Activated CD4-positive, alpha-beta T cell treated with anti-CD3 and anti-CD28 coated beads, Interleukin-2, Interleukin-4, amounts not matched to agents 100 ng/mL and 50 ng/mL, durations not matched to agents 16 hours and 8 hours (primary cell): ENCODE measurements at regions not wholly inside any gene's neighbourhood (a gene's known extent, or its start where the extent isn't known, plus 50 kb on each side); places are given as distances from the start of the nearest gene placed in this dataset.

Experiments used
- DNase-seq: peaks from one replicate; pipeline ENCODE4 v3.0.0-alpha.2; 2020; ENCODE audit warnings: low spot score

GRCh38 chr22:49286181-49286760 is 541.4 kb downstream of the BRD1 start:
- no peak for DNase-seq

GRCh38 chr22:49284931-49285330 is 542.7 kb downstream of the BRD1 start:
- DNase-seq = no peak

DNA sequence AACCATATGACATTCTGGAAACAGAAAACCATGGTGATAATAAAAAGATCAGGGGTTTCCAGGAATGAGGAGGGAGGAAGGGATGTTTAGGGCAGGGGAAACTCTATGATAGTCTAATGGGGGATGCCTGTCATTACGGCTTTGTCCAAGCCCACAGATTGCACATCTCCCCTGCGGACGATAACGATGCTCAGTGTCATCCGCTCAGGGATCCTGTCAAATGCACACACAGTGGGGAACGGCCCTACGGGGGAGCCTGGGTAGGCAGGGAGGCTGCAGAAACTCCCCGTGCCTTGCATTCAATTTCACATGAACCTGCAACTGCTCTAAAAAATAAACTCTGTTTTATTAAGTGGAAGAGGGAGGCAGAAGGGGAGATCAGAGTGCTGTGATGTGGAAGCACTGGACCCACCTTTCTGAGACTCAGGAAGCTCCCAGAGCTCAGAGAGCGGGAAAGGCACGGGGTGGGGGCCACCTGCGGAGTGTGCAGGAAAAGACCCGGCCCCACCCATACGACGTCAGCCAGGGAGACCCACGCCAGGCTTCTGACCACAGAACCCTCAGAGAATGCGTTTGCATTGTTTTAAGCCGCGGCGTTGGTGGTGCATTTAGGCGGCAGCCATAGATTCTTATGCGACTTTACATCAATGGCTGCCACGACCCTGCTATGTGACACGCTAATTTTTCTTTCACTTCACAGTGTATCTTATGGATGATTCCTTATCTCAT is 543.5 kb downstream of the BRD1 start:
- DNase-seq = no peak

- no peak for DNase-seq
These were observed 545.1 kb downstream of the BRD1 start for GRCh38 chr22:49282596-49282995.

- no peak for DNase-seq
These were observed 546.0 kb downstream of the BRD1 start for GRCh38 chr22:49281467-49282340.

- no peak for DNase-seq
These were observed 549.3 kb downstream of the BRD1 start for GRCh38 chr22:49278340-49278739.

DNA sequence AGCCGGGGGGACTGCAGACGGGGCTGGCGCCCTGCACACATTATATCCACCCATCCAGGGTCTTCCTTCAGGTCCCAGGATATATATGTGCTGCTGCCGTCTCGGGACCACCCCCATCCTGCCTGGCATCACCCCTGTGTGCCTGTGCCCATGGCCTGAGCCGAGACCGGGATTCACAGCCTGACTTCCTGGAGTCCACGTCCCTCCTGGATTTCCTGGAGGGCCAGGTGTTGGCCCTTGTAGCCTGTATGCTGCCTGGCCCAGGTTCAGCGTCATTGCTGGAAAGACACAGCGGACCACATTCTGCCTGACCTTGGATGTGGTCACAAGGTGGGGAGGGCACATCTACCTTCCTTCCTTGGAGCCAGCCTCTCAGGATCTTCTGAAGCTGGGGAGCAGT is 551.1 kb downstream of the BRD1 start:
- no peak for DNase-seq

DNA sequence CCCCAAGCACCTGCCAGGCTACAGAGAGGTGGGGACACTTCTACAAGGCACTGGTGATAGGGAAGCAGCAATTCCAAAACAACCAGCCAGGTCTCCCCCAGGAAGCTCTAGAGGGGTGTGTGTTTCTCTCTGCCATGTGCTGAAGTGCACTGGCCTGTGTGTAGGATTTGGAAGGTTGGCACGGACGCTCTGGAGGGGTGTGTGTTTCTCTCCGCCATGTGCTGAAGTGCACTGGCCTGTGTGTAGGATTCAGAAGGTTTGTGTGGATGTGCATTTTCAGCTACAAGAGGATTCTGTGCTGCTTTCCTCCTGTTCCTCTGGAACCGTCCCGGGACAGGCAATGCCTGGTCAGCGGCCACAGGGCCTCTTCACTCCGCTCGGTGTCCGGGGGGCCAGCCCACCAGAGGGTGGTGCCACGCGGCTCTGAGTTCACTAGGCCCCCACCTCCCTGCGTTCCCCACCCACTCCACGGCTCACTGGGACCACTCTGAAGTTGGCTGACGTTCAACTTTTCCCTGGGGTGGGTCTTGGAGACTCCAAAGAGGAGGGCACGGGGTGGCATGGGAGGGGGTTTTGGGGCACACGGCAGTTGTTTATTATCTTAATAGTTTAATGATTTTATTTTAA is 552.8 kb downstream of the BRD1 start:
- DNase-seq = no peak

DNA sequence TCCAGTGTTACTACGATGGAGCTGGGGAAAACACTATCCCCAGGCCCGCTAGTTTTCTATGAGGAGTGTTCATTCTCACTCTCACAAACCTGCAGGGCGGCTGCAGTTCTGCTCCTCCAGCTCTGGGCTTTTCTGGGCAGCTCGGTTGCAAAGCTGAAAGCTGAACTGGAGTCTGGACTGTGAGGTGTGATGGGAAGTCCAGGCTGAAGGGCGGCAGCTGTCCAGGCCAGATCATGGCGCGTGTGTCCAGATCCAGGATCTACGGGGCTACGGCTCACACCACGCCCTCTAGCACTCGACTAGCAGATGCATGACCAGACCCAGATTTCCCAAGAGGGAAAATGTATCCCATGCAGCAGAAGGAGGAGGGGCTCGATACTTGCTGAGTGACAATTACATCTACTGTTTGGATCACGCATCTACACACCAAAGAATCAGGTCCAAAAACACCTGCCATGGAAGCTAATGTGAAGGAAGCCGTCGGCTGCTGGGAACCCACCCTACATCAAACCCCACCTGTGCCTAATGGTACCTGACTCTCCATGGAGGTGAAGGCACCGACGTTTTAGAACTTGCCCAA is 555.0 kb downstream of the BRD1 start:
- DNase-seq = no peak

DNA sequence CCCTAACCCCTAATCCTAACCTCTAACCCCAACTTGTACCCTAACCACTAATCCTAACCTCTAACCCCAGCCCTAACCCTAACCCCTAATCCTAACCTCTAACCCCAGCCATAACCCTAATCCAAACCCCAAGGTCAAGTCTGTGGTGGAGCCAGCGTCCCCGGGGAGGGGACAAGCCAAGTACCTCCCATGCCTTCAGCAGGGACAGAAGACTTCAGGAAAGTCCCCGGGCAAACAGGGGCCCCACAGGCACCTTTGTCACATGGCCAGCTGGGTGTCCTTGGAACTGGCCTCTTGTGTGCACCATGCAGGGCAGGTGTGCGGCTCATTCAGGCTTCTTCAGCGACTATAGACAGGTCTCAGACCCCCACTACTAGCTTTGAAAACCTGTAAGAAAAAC is 555.8 kb downstream of the BRD1 start:
- no peak for DNase-seq

DNA sequence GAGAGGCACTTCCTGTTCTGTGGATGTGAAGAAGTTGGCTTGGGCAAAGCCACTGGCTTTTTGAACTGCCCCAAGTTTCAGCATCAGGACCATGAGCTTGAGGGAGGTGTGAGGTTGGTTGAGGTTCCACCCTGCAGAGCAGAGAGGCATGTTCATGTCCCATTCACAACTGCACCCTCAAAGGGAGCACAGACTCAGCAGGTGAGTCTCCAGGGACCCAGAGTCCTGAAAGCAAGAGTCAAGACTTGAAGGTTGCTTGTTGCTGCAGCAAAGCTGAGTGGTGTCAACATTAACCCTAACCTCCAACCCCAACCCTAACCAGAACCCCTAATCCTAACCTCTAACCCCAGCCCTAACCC is 556.3 kb downstream of the BRD1 start:
- DNase-seq = no peak

DNA sequence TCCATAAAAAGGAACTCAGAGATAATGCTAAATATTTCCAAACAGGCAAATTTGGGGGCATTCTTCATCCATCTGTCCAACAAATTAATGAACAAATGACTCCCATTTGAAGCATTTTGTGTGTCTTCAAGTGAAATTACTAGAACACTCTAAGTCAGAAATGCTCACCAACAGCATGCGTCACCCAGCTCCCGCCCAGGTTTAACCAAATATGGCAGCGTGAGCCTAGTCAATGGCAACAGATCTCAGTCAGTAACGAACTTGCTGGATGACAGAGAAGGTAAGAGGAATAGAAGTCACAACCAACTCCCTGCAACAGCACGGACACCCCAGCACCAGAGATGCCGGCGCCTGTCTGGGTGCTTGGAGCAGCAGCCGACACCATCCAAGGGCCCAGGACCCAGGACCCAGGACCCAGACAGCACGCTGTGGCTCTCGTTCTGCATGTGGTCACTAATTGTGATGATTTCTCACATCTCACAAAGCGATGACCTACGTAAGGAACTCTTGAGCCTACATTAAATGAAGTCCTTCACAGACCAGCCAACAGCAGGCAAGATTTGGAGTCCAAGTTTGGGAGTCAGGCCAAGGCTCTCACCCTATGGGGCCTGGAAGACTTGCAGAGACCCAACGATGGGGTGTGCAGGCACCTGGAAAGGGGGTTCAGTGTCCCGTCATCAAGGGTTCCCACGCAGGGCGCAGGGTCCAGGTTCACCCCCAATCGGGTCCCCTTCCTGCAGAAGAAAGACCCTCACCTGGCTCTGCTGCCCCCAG is 556.9 kb downstream of the BRD1 start:
- DNase-seq = no peak

- DNase-seq = no peak
These were observed 557.7 kb downstream of the BRD1 start for GRCh38 chr22:49269928-49270327.

- DNase-seq = no peak
These were observed 558.3 kb downstream of the BRD1 start for GRCh38 chr22:49269371-49269770.

DNA sequence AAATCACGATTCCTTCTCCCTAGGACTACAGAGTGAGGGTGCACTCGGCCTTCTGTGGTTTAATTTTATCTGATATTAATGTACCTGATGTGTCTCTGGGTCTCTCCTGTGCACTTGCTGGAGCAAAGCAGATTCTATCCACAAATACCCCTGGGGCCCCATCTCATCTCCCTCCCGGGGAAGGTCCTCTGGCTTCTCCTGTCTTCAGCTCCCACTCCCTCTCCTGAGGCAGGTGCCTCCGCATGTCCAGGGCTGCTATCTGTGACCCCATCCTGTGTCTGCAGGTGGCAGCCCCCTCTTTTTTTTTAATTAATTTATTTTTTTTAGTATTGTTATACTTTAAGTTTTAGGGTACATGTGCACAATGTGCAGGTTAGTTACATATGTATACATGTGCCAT is 558.7 kb downstream of the BRD1 start:
- DNase-seq = no peak

DNA sequence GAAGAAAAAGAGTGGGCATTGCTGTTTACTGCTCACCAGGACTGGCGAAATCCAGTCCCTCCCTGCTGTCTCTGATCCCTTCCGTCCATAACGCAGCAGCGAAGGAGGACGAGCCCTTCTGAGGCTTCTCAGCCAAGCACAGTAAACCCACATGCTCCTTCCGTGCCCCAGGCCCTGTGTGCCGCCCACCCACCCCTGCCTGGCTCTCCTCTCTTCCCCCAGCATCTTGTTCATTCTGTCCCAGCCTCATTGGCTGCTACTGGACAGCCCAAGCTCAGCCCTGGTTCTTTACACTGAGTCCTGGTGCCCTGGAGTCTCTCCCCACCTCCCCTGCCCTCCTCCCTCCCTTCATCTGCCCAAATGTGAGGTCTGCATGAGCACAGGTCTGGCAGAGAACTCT is 559.7 kb downstream of the BRD1 start:
- DNase-seq = no peak

- no peak for DNase-seq
These were observed 560.8 kb downstream of the BRD1 start for GRCh38 chr22:49266561-49267519.

GRCh38 chr22:49264696-49265095 is 563.0 kb downstream of the BRD1 start:
- no peak for DNase-seq

DNA sequence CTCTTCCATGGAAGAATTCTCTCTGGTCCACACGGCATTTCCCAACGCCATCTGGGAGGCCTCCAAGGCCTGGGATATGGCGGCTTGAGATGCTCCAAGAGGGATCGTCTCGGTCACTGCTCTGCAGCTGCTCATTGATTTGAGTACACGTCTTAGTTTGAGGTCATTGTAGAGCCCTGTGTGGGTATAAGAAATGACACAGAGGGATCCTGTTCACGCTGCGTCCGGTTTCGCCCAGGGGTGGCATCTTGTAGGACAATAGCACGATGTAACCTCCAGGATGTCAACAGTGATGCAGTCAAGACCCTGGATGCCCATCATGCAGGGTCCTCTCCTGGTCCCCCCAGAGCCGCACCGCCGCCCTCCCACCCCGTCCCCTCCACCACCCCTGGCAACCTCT is 564.6 kb downstream of the BRD1 start:
- no peak for DNase-seq

DNA sequence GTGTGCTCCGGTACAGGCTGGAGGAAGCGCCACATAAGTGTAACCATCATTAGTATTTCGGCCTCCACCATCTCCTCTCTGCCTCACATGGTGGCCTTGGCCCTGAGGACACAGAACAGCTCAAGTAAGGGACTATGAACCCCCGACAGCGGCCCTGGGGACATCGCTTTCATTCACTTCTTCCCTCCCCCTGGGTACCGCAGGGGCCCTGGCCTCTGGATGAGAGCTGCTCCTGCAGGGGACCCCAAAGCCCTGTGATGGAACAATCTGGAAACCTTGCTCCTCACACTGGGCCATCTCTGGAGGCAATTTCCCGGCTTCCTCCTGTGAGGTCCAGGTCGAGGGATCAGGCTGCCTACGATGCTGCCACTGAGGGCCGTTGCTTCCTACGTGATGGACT is 565.5 kb downstream of the BRD1 start:
- DNase-seq = no peak
